ENCODE measurements at regions not wholly inside any gene's neighbourhood (a gene's known extent, or its start where the extent isn't known, plus 50 kb on each side); places are given as distances from the start of the nearest gene placed in this dataset.

DNA sequence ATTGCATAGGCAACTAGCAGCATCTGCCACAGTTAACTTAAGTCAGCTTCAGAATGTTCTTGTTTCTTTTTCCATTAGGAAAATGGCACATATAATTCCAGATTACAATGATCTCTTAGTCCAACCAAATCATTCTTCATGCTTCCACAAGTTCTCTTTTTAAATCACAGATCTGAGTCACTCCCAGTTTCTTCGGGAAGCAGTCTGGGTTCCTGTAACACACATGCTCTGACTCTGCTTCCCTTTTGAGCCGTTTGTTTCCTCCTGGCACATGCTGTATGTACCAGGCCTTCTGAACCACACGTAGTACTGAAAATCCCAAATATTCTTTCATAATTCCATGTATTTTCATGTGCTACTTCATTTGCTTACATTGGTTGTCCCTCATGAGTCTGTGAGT lies 388.8 kb upstream of the PDE3A start:
- Histone ChIP-seq H3F3A (ENCODE audit: low read depth) (no peaks in the 10 kb centered on the region), H3K9me3 (ENCODE audit: insufficient read depth, low read depth, low read length) (no peaks in the 10 kb centered on the region), H3K4me1 (ENCODE audit: insufficient read depth, low read length, poor library complexity, severe bottlenecking) (no peaks in the 10 kb centered on the region), H3K4me2 (ENCODE audit: low read depth, low read length, poor library complexity, severe bottlenecking) (no peak overlapping the region), H3K9me2 (replicated peaks; ENCODE audit: low read depth, low read length) (no peaks in the 10 kb centered on the region), H2AFZ (ENCODE audit: low read length) (no peak overlapping the region), H3K36me3 (ENCODE audit: insufficient read depth, low read length) (no peaks in the 10 kb centered on the region), H3K79me2 (ENCODE audit: insufficient read depth, low read length) (no peaks in the 10 kb centered on the region), H3K9ac (ENCODE audit: low read depth, low read length, poor library complexity, severe bottlenecking) (no peak overlapping the region), H3K27me3 (ENCODE audit: insufficient read depth, low read length, poor library complexity, severe bottlenecking) (no peaks in the 10 kb centered on the region), H3K4me3 (ENCODE audit: low read length, poor library complexity, severe bottlenecking) (no peak overlapping the region), H4K20me1 (ENCODE audit: insufficient read depth, low read length, poor library complexity, severe bottlenecking) (no peaks in the 10 kb centered on the region)
- TF ChIP-seq EZH2phosphoT487 (IDR thresholded peaks at IDR 0.05; ENCODE audit: borderline replicate concordance), result no peak
- TF ChIP-seq, protein P1, sequence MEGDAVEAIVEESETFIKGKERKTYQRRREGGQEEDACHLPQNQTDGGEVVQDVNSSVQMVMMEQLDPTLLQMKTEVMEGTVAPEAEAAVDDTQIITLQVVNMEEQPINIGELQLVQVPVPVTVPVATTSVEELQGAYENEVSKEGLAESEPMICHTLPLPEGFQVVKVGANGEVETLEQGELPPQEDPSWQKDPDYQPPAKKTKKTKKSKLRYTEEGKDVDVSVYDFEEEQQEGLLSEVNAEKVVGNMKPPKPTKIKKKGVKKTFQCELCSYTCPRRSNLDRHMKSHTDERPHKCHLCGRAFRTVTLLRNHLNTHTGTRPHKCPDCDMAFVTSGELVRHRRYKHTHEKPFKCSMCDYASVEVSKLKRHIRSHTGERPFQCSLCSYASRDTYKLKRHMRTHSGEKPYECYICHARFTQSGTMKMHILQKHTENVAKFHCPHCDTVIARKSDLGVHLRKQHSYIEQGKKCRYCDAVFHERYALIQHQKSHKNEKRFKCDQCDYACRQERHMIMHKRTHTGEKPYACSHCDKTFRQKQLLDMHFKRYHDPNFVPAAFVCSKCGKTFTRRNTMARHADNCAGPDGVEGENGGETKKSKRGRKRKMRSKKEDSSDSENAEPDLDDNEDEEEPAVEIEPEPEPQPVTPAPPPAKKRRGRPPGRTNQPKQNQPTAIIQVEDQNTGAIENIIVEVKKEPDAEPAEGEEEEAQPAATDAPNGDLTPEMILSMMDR (conservative IDR thresholded peaks at IDR 0.05; ENCODE audit: low read length), result no peak

DNA sequence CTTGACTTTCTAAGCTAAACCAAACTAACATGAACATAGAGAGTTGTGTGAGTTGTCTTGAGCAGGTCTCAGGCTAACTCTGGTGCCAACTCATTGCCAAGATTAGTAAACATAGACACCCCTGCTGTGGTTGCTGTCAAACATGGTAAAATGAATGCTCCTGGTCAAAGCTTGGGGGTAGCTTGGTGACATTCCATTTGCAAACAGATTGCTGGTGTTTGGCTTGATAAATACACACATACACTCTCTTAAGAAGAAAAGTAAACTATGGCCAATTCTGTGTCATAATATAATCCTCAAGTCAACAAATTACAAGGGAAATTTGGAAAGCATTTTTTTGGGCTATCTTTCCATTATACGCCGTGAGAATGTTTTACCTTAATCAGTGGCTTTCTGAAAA lies 386.4 kb upstream of the PDE3A start:
- H3K9ac ChIP-seq (ENCODE audit: low read depth, low read length, poor library complexity, severe bottlenecking), result no peak overlapping the region

GRCh38 chr12:19988001-19988400 lies 380.3 kb upstream of the PDE3A start:
- Histone ChIP-seq H3K36me3 (ENCODE audit: insufficient read depth, low read length) (no peaks in the 10 kb centered on the region), H4K20me1 (ENCODE audit: insufficient read depth, low read length, poor library complexity, severe bottlenecking) (no peaks in the 10 kb centered on the region), H3K9me3 (ENCODE audit: insufficient read depth, low read depth, low read length) (no peaks in the 10 kb centered on the region), H2AFZ (ENCODE audit: low read length) (no peak overlapping the region), H3K9me2 (replicated peaks; ENCODE audit: low read depth, low read length) (no peaks in the 10 kb centered on the region), H3K4me3 (ENCODE audit: low read length, poor library complexity, severe bottlenecking) (no peak overlapping the region), H3K4me2 (ENCODE audit: low read depth, low read length, poor library complexity, severe bottlenecking) (no peak overlapping the region), H3F3A (ENCODE audit: low read depth) (no peaks in the 10 kb centered on the region), H3K79me2 (ENCODE audit: insufficient read depth, low read length) (no peaks in the 10 kb centered on the region), H3K27me3 (ENCODE audit: insufficient read depth, low read length, poor library complexity, severe bottlenecking) (no peaks in the 10 kb centered on the region), H3K4me1 (ENCODE audit: insufficient read depth, low read length, poor library complexity, severe bottlenecking) (no peaks in the 10 kb centered on the region), H3K9ac (ENCODE audit: low read depth, low read length, poor library complexity, severe bottlenecking) (no peak overlapping the region)
- TF ChIP-seq EZH2phosphoT487 (IDR thresholded peaks at IDR 0.05; ENCODE audit: borderline replicate concordance), result no peak
- TF ChIP-seq, protein P1 (conservative IDR thresholded peaks at IDR 0.05; ENCODE audit: low read length), result no peak

More for the DNA sequence above, 386.4 kb upstream of the PDE3A start:
- no peak for TF ChIP-seq EZH2phosphoT487 (IDR thresholded peaks at IDR 0.05; ENCODE audit: borderline replicate concordance)
- TF ChIP-seq, protein P1 (conservative IDR thresholded peaks at IDR 0.05; ENCODE audit: low read length), result no peak
- Histone ChIP-seq H4K20me1 (ENCODE audit: insufficient read depth, low read length, poor library complexity, severe bottlenecking) (no peaks in the 10 kb centered on the region), H3F3A (ENCODE audit: low read depth) (no peaks in the 10 kb centered on the region), H3K27me3 (ENCODE audit: insufficient read depth, low read length, poor library complexity, severe bottlenecking) (no peaks in the 10 kb centered on the region), H3K4me1 (ENCODE audit: insufficient read depth, low read length, poor library complexity, severe bottlenecking) (no peaks in the 10 kb centered on the region), H3K4me2 (ENCODE audit: low read depth, low read length, poor library complexity, severe bottlenecking) (no peak overlapping the region), H3K9me2 (replicated peaks; ENCODE audit: low read depth, low read length) (no peaks in the 10 kb centered on the region), H3K36me3 (ENCODE audit: insufficient read depth, low read length) (no peaks in the 10 kb centered on the region), H3K9me3 (ENCODE audit: insufficient read depth, low read depth, low read length) (no peaks in the 10 kb centered on the region), H3K4me3 (ENCODE audit: low read length, poor library complexity, severe bottlenecking) (no peak overlapping the region), H2AFZ (ENCODE audit: low read length) (no peak overlapping the region), H3K79me2 (ENCODE audit: insufficient read depth, low read length) (no peaks in the 10 kb centered on the region)
